H54 (cell line): ENCODE measurements at regions not wholly inside any gene's neighbourhood (a gene's known extent, or its start where the extent isn't known, plus 50 kb on each side); places are given as distances from the start of the nearest gene placed in this dataset.

Experiments used
- DNase-seq: peaks from one replicate; pipeline ENCODE4 v3.0.0; 2011; ENCODE audit warnings: low spot score, mixed read lengths; ENCODE audit not compliant: insufficient read length
- FAIRE-seq: peaks from 3 replicates; lab custom pipeline; 2011; peaks lifted over from hg19 to GRCh38; lab: Jason Lieb, UNC
- POLR2A ChIP-seq: IDR thresholded peaks from 2 replicates; pipeline ENCODE4 v1.6.1; 2011; ENCODE audit warnings: low read depth, mild to moderate bottlenecking, low read length

DNA sequence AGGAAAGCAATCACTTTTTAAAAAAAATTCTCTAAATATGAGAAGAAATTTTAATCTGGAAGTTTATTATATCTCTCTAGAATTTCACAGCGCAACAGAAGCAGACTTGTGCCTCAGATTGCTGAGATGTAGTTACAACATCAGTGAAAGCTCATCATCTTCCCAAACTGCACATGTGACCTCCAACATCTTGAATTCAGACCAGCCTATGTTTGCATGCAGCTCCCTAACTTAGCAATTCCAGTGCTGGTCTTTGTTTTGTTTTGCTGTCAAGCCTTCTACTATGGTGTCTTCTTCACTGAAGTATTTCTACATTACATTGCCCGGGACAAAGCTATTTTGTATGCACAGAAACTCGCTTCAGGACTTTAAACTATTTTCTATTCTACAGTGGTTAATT, 684.8 kb upstream of the PTBP2 start:
- no peak for FAIRE-seq
- DNase-seq, result no peak
- TF ChIP-seq POLR2A, result no peak

DNA sequence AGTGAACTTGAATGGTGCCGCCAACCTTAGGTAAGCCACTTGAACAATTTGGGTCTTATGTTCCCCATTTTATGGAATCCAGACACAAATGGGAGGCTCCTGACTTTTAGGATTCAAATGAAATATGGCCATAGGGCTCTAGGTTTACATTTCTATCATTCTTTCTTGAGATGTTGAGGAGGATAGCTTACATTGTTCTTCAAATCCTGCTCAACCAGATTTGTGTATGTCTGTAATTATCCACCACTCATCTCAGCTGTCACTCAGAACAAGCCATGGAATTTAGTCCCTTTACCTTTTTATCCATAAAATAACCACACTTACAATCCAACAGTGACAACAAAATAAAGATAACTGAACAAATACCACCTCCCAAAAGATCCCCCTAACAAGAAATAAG, 682.9 kb upstream of the PTBP2 start:
- DNase-seq, result no peak
- TF ChIP-seq POLR2A, result no peak
- FAIRE-seq, result no peak

GRCh38 chr1:96039910-96040309, 681.7 kb upstream of the PTBP2 start:
- DNase-seq (no peak), FAIRE-seq (no peak)
- TF ChIP-seq POLR2A, result no peak

DNA sequence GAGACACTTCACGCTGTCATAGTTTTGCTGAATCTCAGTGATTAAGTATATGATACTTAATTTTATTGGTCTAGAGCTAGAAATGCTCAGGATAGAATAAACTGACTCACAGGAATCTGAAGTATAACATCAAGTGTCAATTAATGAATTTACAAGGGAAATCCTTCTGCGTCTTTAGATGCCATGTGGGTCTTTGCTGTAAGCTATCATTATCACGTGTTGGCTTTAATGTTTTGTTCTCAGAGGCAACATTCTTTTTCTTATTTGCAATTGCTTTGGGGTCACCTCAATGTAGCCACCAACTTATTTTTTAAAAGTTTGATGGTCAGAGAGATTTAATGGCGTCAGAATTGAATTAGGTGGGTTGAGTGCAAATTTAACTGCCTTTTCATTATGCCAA, 680.1 kb upstream of the PTBP2 start:
- no peak for DNase-seq
- no peak for FAIRE-seq
- TF ChIP-seq POLR2A, result no peak

GRCh38 chr1:96048572-96049212, 672.9 kb upstream of the PTBP2 start:
- DNase-seq (no peak), FAIRE-seq (no peak)
- TF ChIP-seq POLR2A, result no peak

- FAIRE-seq, result no peak
- no peak for TF ChIP-seq POLR2A
- DNase-seq, result no peak
Observed at GRCh38 chr1:96049759-96050409, 671.7 kb upstream of the PTBP2 start.

- DNase-seq (no peak), FAIRE-seq (no peak)
- no peak for TF ChIP-seq POLR2A
Observed at GRCh38 chr1:96059276-96059675, 662.3 kb upstream of the PTBP2 start.

GRCh38 chr1:96059736-96060135, 661.8 kb upstream of the PTBP2 start:
- DNase-seq (no peak), FAIRE-seq (no peak)
- no peak for TF ChIP-seq POLR2A

DNA sequence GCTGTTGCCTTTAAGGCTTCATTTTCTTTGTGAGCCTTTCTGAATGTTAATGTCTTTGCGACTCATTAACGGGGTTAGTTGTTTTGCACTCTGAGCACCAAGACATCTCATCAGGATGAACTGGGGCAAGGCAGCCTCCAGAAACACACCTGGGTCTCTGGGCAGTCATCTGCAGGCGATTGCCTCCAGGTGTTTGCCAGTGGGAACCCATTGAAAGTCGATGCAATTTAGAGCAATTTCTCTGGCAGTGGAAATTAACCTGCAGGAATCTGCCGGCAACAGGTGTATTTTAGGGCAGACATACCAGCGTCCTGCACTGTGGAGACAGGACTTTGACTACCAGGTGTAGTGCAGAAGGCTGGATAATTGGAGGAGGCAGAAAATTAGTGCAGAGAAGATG, 661.0 kb upstream of the PTBP2 start:
- DNase-seq, result no peak
- FAIRE-seq, result no peak
- no peak for TF ChIP-seq POLR2A

- no peak for FAIRE-seq
- DNase-seq, result no peak
- no peak for TF ChIP-seq POLR2A
Observed at GRCh38 chr1:96072021-96072420, 649.6 kb upstream of the PTBP2 start.

- TF ChIP-seq POLR2A, result no peak
- DNase-seq (no peak), FAIRE-seq (no peak)
Observed at GRCh38 chr1:96073100-96073499, 648.5 kb upstream of the PTBP2 start.

DNA sequence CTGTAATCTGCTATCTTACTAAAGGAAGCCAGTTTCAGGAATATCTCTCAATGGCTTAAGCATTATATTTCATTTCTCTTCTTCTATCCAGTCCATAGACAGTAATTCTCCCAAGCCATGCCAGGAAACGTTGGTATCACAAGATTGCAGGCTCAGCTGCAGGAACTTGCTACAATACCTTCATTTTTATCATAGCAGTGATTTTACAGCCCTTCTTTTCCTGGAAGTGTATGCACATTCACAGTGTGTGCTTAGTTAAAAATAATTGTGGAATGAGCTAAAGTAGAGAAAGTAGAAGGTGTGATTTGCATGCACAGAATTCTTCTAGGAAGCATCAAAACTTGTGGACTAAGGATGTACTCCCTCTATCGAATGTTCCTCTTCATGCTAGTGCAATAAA, 647.2 kb upstream of the PTBP2 start:
- FAIRE-seq, result no peak
- DNase-seq, result no peak
- no peak for TF ChIP-seq POLR2A

- TF ChIP-seq POLR2A, result no peak
- DNase-seq (no peak), FAIRE-seq (no peak)
Observed at GRCh38 chr1:96074876-96075577, 646.6 kb upstream of the PTBP2 start.

- FAIRE-seq (no peak), DNase-seq (no peak)
- no peak for TF ChIP-seq POLR2A
Observed at GRCh38 chr1:96075704-96076455, 645.7 kb upstream of the PTBP2 start.
